HG03280 (cell line): ENCODE measurements at regions not wholly inside any gene's neighbourhood (a gene's known extent, or its start where the extent isn't known, plus 50 kb on each side); places are given as distances from the start of the nearest gene placed in this dataset.

ENCODE experiments used
- ATAC-seq: cut with Tn5 transposase; IDR thresholded peaks from one replicate; pipeline ENCODE4 v1.9.1; 2021; ENCODE audit warnings: mild to moderate bottlenecking, moderate library complexity; ENCODE audit not compliant: unreplicated experiment

- no peak for ATAC-seq
Measured at GRCh38 chr5:30103452-30104202, 1089.9 kb upstream of the CDH6 start.

DNA sequence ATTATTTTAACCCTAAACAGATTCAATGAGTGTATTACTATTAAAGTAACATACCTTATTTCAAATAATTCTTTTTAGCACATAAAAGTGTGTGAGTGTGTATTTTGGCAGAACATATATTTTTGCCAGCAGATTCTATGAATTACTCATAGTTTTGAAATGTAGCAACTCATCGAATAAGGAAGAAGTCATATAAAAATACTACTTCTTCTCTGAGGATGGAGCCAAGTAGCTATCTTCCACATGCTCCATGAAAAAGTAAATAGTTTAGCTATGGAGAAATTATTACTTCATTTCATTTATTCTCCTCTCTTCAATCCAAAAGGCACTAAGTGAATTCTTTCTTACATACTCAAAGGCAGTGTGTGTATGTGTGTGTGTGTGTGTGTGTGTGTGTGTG, 1090.4 kb upstream of the CDH6 start:
- ATAC-seq: no peak

- no peak for ATAC-seq
Measured at GRCh38 chr5:30102185-30102584, 1091.3 kb upstream of the CDH6 start.

- ATAC-seq: no peak
Measured at GRCh38 chr5:30100929-30101328, 1092.6 kb upstream of the CDH6 start.

GRCh38 chr5:30100148-30100713, 1093.3 kb upstream of the CDH6 start:
- no peak for ATAC-seq

GRCh38 chr5:30099634-30100033, 1093.9 kb upstream of the CDH6 start:
- ATAC-seq: no peak

GRCh38 chr5:30098940-30099339, 1094.5 kb upstream of the CDH6 start:
- no peak for ATAC-seq

DNA sequence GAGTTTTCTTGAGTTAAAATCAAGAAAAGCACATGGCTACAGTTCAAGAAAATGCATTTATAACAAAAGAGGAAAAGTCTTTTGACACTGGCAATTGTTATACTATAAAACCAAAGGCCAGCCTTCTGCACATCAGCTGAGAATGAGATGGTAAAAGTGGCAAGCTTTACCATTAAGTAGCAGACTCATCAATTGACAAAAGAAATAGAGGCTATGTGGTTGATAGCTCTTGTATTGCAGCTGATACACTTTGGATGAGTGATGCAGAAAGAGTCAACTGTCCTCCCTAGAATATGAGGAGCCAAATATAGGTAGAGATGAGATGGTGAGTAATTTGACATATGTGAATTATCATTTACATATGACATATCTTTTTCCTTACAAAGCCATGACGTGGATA, 1100.9 kb upstream of the CDH6 start:
- no peak for ATAC-seq

DNA sequence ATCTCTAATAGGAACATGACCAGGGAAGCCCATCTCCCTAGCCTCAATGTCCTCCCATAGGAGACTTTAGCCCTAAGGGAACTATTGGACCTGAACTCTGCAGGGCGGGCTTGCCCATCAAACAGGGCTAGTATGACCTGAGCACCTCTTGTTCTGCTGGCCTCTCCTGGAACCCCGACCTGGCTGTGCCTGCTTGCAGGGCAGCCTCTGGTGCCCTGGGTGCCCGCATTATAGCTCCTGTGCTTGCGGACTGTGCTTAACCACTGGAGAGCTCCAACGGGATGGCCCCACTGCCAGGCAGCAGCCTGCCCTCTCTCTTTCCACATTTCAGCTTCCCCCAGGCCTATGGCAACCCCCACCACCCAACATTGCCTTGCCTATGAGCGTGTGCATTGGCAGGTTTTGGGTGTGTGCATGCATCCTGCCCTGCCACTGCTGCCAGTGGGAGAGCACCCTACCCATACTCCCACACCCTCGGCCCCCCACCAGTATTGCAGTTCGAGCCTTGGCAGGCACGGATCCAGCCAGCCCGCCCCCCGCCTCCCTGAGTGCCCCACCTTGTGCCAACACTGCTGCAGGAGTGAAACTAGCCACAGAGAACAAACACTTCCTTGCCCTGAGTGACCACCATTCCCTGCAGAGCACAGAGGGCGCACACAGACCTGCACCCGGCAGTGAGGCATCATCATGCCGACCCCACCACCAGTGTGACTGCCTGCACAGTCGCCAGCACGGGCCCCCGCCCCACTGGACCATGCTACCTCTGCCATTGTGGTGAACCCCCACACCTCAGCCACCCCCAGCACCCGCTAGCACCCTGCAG, 1123.8 kb upstream of the CDH6 start:
- ATAC-seq: no peak

DNA sequence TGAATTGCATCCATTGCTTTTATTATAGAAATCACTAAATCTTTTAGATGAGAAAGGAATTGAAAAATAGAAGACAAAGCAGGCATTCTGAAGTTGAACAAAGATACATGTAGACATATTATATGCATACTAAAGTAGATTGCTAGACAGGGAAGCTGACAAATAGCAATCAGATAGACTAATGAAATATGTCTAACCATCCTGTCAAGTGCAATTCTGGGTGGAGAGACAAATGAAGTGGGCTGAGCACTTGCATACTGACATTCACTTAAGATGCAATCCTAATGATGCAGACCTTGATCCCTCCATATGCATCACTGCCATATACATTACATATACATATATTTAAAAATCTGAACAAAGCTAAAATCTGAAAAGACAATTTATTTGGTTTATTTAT, 1130.0 kb upstream of the CDH6 start:
- no peak for ATAC-seq

GRCh38 chr5:30051976-30052375, 1141.5 kb upstream of the CDH6 start:
- no peak for ATAC-seq

DNA sequence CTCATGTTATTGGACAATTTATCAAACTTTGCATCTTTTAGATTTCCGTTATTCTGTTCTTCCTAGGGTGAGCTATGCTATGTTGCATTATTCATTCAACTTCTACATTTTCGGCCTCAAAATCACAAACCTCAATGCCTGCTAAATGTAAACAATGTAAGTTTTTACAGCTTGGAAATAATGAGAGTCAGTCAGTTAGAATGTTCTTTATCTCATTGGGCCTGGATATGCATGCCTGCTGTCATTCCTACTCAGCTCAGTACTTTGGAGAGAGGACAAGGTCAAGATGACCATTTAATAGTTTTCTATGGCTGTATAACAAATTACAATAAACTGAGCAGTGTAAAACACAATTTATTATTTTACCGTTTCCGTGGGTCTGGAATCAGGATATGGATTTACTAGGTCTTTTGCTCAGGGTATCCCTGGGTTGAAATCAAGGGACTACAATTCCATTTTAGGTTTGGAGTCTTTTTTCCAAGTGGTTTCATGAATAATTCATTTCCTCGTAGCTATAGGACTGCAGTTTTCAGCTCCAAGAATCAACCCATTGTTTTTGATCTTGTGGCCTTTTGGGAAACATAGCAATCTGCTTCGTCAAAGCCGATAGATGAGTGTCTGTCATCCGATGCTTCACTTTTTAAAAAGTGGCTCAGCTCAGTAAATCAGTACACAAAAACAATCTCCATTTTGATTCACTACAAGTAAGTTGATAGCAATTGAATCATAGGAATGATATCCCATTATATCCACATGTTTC, 1143.2 kb upstream of the CDH6 start:
- no peak for ATAC-seq

DNA sequence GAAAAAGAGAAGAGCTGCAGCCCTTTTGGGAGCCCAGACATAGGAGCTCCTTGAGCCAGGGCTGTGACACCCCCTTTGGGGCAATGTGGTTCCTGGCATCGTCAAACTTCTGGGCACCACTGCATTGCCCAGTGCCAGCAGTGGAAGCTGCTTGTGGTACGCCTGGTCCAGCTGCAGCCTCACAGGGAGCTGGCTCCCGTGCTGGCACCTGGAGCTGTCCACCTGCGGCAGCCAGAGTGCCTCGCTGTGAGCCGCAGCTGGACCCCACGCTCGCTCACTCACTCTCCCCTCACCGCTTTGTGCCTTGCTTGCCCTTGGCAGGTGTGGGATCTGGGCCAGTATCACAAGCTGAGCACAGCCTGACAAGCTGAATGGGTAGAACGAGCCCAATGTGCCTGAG, 1150.8 kb upstream of the CDH6 start:
- ATAC-seq: no peak

DNA sequence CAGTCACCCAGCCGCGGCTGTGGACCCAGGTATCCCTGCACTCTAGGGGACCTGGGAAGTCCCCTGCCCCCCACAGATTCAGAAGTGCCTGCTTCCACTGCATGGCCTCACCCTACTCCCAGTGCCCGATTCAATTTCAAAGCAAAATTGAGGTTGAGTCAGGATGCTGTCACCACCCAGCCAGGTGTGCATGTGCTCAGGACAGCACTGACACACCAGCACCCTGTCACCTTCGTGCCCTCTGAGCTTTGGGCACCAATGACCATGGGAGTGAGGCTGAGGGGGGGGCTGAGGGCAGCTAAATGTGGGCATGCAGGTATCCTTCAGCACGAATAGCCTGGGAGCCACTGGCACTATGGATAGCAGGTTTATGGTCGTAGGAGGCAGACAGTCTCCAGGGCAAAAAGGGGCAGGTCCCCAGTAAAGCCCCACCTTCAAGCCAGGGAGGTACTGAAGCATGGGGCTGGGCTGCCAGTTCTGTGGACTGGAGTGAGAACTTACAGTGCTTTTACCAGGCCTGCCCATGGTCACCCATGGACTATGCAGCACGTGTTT, 1151.6 kb upstream of the CDH6 start:
- ATAC-seq: no peak

DNA sequence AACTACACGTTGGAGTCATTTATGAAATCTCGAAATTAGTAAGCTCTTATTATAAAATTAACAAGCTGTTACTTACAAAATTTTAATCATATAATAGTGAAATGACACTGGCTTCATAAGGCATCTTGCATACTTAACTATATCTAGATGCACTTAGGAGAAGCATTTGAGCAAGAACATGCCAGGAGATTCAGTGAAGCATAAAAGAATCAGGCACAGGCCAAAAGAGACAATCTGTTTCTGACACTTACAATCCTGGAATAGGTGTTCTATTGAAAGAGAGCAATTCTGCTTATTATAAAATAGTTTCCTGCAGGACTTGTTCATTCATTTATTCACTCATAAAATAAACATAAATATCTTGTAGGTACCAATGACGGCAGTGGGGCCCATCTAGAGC, 1152.2 kb upstream of the CDH6 start:
- ATAC-seq: no peak

- no peak for ATAC-seq
Measured at GRCh38 chr5:30040488-30041118, 1152.9 kb upstream of the CDH6 start.

- ATAC-seq: no peak
Measured at GRCh38 chr5:30039379-30039778, 1154.1 kb upstream of the CDH6 start.

DNA sequence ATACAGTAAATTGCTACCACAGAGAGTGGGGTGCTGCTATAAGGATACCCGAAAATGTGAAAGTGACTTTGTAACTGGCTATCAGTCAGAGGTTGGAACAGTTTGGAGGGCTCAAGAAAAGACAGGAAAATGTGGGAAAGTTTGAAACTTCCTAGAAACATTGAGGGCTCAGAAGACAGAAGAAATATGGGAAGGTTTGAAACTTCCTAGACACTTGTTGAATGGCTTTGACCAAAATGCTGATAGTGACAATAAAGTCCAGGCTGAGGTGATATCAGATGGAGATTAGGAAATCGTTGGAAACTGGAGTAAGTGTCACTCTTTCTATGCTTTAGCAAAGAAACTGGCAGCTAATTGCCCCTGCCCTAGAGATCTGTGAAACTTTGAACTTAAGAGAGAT, 1158.6 kb upstream of the CDH6 start:
- ATAC-seq: no peak

- no peak for ATAC-seq
Measured at GRCh38 chr5:30030101-30030500, 1163.4 kb upstream of the CDH6 start.

GRCh38 chr5:30001826-30002225, 1191.7 kb upstream of the CDH6 start:
- ATAC-seq: no peak

GRCh38 chr5:30000231-30000630, 1193.3 kb upstream of the CDH6 start:
- ATAC-seq: no peak
